Lower lobe of right lung (tissue), 2 donors: ENCODE measurements at regions not wholly inside any gene's neighbourhood (a gene's known extent, or its start where the extent isn't known, plus 50 kb on each side); places are given as distances from the start of the nearest gene placed in this dataset.

Experiments
- ATAC-seq, 2 donors: fragments of 200-7000 bp; cut with Tn5 transposase; one replicate each; pipeline ENCODE4 v1.9.1; 2020 to 2022; ENCODE audit warnings: mild to moderate bottlenecking in 2 of 2, moderate library complexity in 2 of 2
- DNase-seq: peaks from one replicate; pipeline ENCODE4 v3.0.0-alpha.2; 2020
- H3K27ac ChIP-seq: fragments of 200-600 bp; one replicate; pipeline ENCODE4 v1.8.0; 2022
- H3K27me3 ChIP-seq: fragments of 200-600 bp; one replicate; pipeline ENCODE4 v1.8.0; 2022; ENCODE audit warnings: low read depth
- H3K36me3 ChIP-seq: fragments of 200-600 bp; one replicate; pipeline ENCODE4 v1.8.0; 2022; ENCODE audit warnings: mild to moderate bottlenecking
- H3K4me1 ChIP-seq: fragments of 200-600 bp; one replicate; pipeline ENCODE4 v1.8.0; 2022
- H3K4me3 ChIP-seq: fragments of 200-600 bp; one replicate; pipeline ENCODE4 v1.8.0; 2022; ENCODE audit warnings: mild to moderate bottlenecking
- H3K9me3 ChIP-seq: fragments of 200-600 bp; one replicate; pipeline ENCODE4 v1.8.0; 2022
- intact Hi-C: fragments of 100-400 bp; cut with DNase I; formaldehyde crosslinking; loops from one replicate; pipeline ENCODE4 v1.11.0; 2022
- TF ChIP-seq, protein P1 (sequence below): fragments of 200-600 bp; IDR thresholded peaks from one replicate; pipeline ENCODE4 v1.8.0; 2022; ENCODE audit warnings: antibody characterized with exemption, mild to moderate bottlenecking
- donor health status: DM: no; HTN: yes; CAD: no; lungs with severe emphysema.

GRCh38 chr13:48782429-48782840 is 128.7 kb downstream of the CYSLTR2 start:
- no peak overlapping the region for H3K27ac ChIP-seq
- peak in 1 of 2 donors; percentile 5 for ATAC-seq
- no peaks in the 10 kb centered on the region for H3K4me1 ChIP-seq
- H3K36me3 ChIP-seq: no peaks in the 10 kb centered on the region
- no peak for DNase-seq
- intact Hi-C loops: no loop called here
- peaks cover 16% of the 10 kb centered on the region for H3K9me3 ChIP-seq
- no peaks in the 10 kb centered on the region for H3K27me3 ChIP-seq
- no peak overlapping the region for H3K4me3 ChIP-seq
- TF ChIP-seq, protein P1, sequence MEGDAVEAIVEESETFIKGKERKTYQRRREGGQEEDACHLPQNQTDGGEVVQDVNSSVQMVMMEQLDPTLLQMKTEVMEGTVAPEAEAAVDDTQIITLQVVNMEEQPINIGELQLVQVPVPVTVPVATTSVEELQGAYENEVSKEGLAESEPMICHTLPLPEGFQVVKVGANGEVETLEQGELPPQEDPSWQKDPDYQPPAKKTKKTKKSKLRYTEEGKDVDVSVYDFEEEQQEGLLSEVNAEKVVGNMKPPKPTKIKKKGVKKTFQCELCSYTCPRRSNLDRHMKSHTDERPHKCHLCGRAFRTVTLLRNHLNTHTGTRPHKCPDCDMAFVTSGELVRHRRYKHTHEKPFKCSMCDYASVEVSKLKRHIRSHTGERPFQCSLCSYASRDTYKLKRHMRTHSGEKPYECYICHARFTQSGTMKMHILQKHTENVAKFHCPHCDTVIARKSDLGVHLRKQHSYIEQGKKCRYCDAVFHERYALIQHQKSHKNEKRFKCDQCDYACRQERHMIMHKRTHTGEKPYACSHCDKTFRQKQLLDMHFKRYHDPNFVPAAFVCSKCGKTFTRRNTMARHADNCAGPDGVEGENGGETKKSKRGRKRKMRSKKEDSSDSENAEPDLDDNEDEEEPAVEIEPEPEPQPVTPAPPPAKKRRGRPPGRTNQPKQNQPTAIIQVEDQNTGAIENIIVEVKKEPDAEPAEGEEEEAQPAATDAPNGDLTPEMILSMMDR: no peak

DNA sequence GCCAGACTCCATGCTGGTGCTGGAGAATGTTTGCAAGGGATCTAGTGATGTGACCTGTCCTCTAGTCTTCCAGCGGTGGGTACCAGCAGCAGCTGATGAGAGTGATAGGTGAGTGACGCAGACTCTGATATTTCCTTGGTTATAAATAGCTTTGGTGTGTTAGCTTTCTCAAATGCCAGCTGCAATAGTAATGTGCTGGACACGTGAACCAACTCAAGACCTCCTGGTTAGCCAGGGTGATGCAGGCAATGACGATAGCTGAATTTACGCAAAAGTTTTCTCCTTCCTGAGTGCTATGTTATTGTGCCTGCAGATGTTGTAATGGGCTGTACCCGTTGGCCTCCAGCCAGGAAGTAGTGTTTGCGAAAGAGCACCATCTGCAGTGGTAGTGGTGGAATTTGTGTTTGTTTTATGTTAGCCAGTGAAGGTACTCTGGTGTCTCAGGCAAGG is 129.5 kb downstream of the CYSLTR2 start:
- DNase-seq (peak; percentile 81), ATAC-seq (peak; percentile 92 to 93)
- Histone ChIP-seq H3K27ac (no peak overlapping the region), H3K4me3 (no peak overlapping the region), H3K4me1 (no peaks in the 10 kb centered on the region), H3K36me3 (no peaks in the 10 kb centered on the region), H3K27me3 (no peaks in the 10 kb centered on the region), H3K9me3 (peaks cover 16% of the 10 kb centered on the region)
- TF ChIP-seq, protein P1: no peak
- intact Hi-C loops: no loop called here

GRCh38 chr13:48783695-48784230 is 130.0 kb downstream of the CYSLTR2 start:
- no peak overlapping the region for H3K27ac ChIP-seq
- ATAC-seq: peak; percentile 8 to 29
- no peaks in the 10 kb centered on the region for H3K27me3 ChIP-seq
- TF ChIP-seq, protein P1: no peak
- H3K4me3 ChIP-seq: no peak overlapping the region
- no peak for DNase-seq
- intact Hi-C loops: no loop called here
- no peaks in the 10 kb centered on the region for H3K36me3 ChIP-seq
- H3K4me1 ChIP-seq: no peaks in the 10 kb centered on the region
- peaks cover 16% of the 10 kb centered on the region for H3K9me3 ChIP-seq

DNA sequence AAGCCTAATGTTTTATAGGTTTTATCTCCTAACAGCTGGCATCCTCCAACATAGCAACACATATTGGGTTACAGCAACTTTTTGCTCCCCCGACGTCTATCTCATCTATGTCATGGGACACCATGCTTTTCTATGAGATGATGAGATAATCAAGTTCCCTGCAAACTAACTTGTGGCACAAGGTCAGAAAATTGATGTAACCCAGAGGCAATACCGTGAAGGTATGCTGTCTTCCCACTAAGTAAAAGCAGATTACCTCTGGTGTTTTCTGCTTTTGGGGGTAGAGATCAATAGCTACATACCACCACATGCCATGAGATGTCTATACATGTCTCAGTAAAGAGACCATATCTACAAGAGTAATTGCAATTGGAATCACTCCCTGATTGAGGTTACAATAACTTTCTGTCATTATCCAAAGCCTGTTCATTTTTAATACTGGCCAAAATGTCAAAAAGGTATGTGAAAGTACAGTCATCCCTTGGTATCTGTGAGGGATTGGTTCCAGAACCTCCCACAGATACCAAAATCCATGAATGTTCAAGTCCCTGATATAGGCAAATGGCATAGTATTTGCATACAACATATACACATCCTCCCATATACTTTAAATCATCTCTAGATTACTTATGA is 131.3 kb downstream of the CYSLTR2 start:
- Histone ChIP-seq H3K27me3 (no peaks in the 10 kb centered on the region), H3K9me3 (peaks cover 14% of the 10 kb centered on the region), H3K27ac (no peak overlapping the region), H3K36me3 (no peaks in the 10 kb centered on the region), H3K4me3 (no peak overlapping the region), H3K4me1 (no peaks in the 10 kb centered on the region)
- TF ChIP-seq, protein P1: no peak
- no peak for DNase-seq
- no peak for ATAC-seq
- intact Hi-C loops: no loop called here

GRCh38 chr13:48790199-48790598 is 136.5 kb downstream of the CYSLTR2 start:
- no peak overlapping the region for H3K4me3 ChIP-seq
- no peaks in the 10 kb centered on the region for H3K4me1 ChIP-seq
- TF ChIP-seq, protein P1: no peak
- H3K27ac ChIP-seq: no peak overlapping the region
- H3K27me3 ChIP-seq: no peaks in the 10 kb centered on the region
- ATAC-seq (no peak), DNase-seq (no peak)
- intact Hi-C loops: no loop called here
- no peaks in the 10 kb centered on the region for H3K36me3 ChIP-seq
- H3K9me3 ChIP-seq: no peaks in the 10 kb centered on the region
